ENCODE measurements at regions not wholly inside any gene's neighbourhood (a gene's known extent, or its start where the extent isn't known, plus 50 kb on each side); places are given as distances from the start of the nearest gene placed in this dataset.
A peak's percentile ranks its signal among the peaks of the same experiment; 100 is the strongest.
"Not testable (repeated sequence)": the region's sequence is repeated elsewhere in the genome, so short reads cannot be mapped to it uniquely, and the experiment has no call there.

- no peak for DNase-seq
Observed at GRCh38 chr13:71382285-71382684, 484.7 kb downstream of the DACH1 start.

GRCh38 chr13:71380191-71380590 is 486.8 kb downstream of the DACH1 start:
- no peak for DNase-seq

GRCh38 chr13:71378961-71379905 is 487.8 kb downstream of the DACH1 start:
- peak in 1 of 14 donors; percentile 0 for DNase-seq

GRCh38 chr13:71374471-71375049 is 492.4 kb downstream of the DACH1 start:
- DNase-seq: no peak

GRCh38 chr13:71368336-71368735 is 498.7 kb downstream of the DACH1 start:
- no peak for DNase-seq

- DNase-seq: no peak
Observed at GRCh38 chr13:71360041-71360440, 507.0 kb downstream of the DACH1 start.

GRCh38 chr13:71359641-71360040 is 507.4 kb downstream of the DACH1 start:
- no peak for DNase-seq

- DNase-seq: no peak
Observed at GRCh38 chr13:71358218-71358617, 508.8 kb downstream of the DACH1 start.

GRCh38 chr13:71355010-71355409 is 512.0 kb downstream of the DACH1 start:
- no peak for DNase-seq

- no peak for DNase-seq
Observed at GRCh38 chr13:71350886-71351285, 516.1 kb downstream of the DACH1 start.

GRCh38 chr13:71345856-71346255 is 521.1 kb downstream of the DACH1 start:
- DNase-seq: not testable (repeated sequence)

- no peak for DNase-seq
Observed at GRCh38 chr13:71339736-71340135, 527.3 kb downstream of the DACH1 start.

GRCh38 chr13:71339005-71339404 is 528.0 kb downstream of the DACH1 start:
- no peak for DNase-seq

- no peak for DNase-seq
Observed at GRCh38 chr13:71338070-71338469, 528.9 kb downstream of the DACH1 start.

GRCh38 chr13:71327266-71327665 is 539.7 kb downstream of the DACH1 start:
- DNase-seq: no peak

- no peak for DNase-seq
Observed at GRCh38 chr13:71325556-71325955, 541.4 kb downstream of the DACH1 start.

- no peak for DNase-seq
Observed at GRCh38 chr13:71323266-71323665, 543.7 kb downstream of the DACH1 start.

- DNase-seq: no peak
Observed at GRCh38 chr13:71320452-71320851, 546.6 kb downstream of the DACH1 start.

GRCh38 chr13:71316792-71317363 is 550.1 kb downstream of the DACH1 start:
- no peak for DNase-seq

GRCh38 chr13:71312923-71313322 is 554.1 kb downstream of the DACH1 start:
- no peak for DNase-seq

GRCh38 chr13:71309905-71310304 is 557.1 kb downstream of the DACH1 start:
- DNase-seq: no peak

- DNase-seq: no peak
Observed at GRCh38 chr13:71306821-71307220, 560.2 kb downstream of the DACH1 start.

GRCh38 chr13:71304861-71305260 is 562.1 kb downstream of the DACH1 start:
- no peak for DNase-seq

- no peak for DNase-seq
Observed at GRCh38 chr13:71303144-71303543, 563.9 kb downstream of the DACH1 start.

Data from C1 segment of cervical spinal cord (tissue), 14 donors.